ENCODE measurements at regions not wholly inside any gene's neighbourhood (a gene's known extent, or its start where the extent isn't known, plus 50 kb on each side); places are given as distances from the start of the nearest gene placed in this dataset.

DNA sequence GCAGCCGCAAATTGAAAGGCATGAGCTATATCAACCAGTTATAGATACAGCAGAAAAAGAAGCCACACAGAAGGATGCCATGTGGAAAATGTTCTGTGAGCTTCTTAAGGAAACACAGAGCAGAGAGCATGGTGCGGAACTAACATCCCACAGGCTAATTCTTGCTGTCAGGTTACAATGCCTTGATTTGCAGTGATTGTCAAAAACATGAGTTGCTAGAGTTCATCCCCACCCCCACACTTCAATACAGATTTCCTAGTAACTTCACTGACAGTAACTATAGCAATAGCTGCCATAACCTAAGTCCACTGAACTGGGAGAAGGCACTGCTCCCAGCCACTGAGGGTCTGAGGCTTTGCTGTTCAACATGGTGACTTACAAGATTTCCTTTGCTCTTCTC is 821.6 kb downstream of the SQOR start:
- H3K4me3 Mint-ChIP-seq: no peak overlapping the region
- H3K27ac Mint-ChIP-seq (ENCODE audit: low read depth): no peak overlapping the region

DNA sequence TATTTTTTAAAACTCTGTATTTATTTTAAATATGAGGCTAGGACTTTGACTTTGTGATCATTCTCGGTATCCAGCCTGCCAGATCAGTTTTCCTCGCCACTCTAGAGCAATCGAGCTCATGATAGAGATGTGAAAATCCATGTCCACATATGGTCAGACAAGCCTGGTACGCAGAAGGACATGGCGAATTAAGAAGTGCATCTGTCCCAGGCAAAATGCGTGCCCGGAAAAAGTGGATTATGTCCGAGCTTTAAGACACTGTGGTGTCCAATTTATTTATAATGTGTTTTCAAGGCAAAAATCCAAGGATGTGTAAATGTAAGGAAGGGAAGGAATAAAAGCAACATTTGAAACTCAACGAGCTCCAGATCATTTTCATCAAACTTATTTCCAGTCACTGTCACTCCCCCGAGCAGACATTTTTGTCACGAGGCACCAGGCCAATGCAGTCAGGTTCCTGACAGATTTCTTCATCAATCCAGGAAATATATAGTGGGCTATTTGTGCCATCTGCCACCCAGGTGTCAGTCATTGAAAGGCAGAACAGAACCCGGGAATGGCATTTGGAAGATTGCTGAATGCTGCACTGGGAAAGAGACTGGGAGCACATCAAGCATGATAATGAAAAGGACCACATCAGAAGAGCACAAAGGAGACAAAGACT is 825.7 kb downstream of the SQOR start:
- Mint-ChIP-seq H3K4me1 (no peaks in the 10 kb centered on the region), H3K4me3 (no peak overlapping the region), H3K9me3 (peaks cover 14% of the 10 kb centered on the region), H3K36me3 (ENCODE audit: insufficient read depth) (no peaks in the 10 kb centered on the region), H3K27ac (ENCODE audit: low read depth) (no peak overlapping the region), H3K27me3 (no peaks in the 10 kb centered on the region)
- no peak for DNase-seq (ENCODE audit: low spot score in 2 of 2)
- no peak for ATAC-seq (replicated peaks; ENCODE audit: extremely low read depth, poor library complexity, severe bottlenecking)

More for the DNA sequence above, 821.6 kb downstream of the SQOR start:
- Mint-ChIP-seq H3K36me3 (ENCODE audit: insufficient read depth) (no peaks in the 10 kb centered on the region), H3K4me1 (no peaks in the 10 kb centered on the region), H3K27me3 (no peaks in the 10 kb centered on the region), H3K9me3 (no peaks in the 10 kb centered on the region)
- no peak for ATAC-seq (replicated peaks; ENCODE audit: extremely low read depth, poor library complexity, severe bottlenecking)
- DNase-seq (ENCODE audit: low spot score in 2 of 2): no peak

DNA sequence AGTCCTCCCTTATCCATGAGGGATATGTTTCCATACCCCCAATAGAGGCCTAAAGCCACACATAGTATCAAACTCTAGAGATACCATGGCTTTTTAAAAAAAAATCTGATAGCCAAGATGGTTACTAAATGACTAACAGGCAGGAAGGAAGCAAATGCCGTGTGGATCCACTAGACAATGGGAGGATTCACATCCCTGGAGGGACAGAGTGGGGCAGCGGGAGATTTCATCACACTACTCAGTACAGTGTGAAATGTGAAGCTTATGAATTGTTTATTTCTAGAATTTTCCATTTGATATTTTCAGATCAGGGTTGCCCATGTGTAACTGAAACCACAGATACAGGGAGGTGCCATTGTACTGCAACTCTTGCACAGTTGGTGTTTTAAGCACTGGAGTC is 826.6 kb downstream of the SQOR start:
- Mint-ChIP-seq H3K4me1 (no peaks in the 10 kb centered on the region), H3K9me3 (peaks cover 14% of the 10 kb centered on the region), H3K4me3 (no peak overlapping the region), H3K27me3 (no peaks in the 10 kb centered on the region), H3K27ac (ENCODE audit: low read depth) (no peak overlapping the region), H3K36me3 (ENCODE audit: insufficient read depth) (no peaks in the 10 kb centered on the region)
- DNase-seq (ENCODE audit: low spot score in 2 of 2): no peak
- ATAC-seq (replicated peaks; ENCODE audit: extremely low read depth, poor library complexity, severe bottlenecking): no peak

DNA sequence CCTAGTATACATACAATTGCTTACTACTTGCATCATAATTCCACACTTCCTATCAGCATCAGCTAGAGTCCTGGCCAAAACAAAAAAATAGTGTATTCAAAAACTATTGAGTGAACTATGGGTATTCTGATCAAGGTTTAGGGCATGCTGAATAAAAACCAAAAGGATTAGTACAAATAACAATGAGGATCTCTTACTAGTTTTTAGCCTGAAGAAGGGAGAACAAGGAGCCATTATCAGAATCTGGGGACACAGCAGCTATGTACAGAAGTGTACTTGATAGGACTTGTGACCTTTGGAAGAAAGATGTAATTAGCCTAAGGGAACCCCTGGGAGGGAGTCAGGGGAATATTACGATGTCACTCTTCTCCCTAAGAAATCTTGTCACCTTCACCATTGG is 832.2 kb downstream of the SQOR start:
- ATAC-seq (replicated peaks; ENCODE audit: extremely low read depth, poor library complexity, severe bottlenecking) (no peak), DNase-seq (ENCODE audit: low spot score in 2 of 2) (no peak)
- peaks cover 14% of the 10 kb centered on the region for H3K9me3 Mint-ChIP-seq
- H3K4me3 Mint-ChIP-seq: no peak overlapping the region
- H3K4me1 Mint-ChIP-seq: no peaks in the 10 kb centered on the region
- no peaks in the 10 kb centered on the region for H3K36me3 Mint-ChIP-seq (ENCODE audit: insufficient read depth)
- no peaks in the 10 kb centered on the region for H3K27me3 Mint-ChIP-seq
- no peak overlapping the region for H3K27ac Mint-ChIP-seq (ENCODE audit: low read depth)

DNA sequence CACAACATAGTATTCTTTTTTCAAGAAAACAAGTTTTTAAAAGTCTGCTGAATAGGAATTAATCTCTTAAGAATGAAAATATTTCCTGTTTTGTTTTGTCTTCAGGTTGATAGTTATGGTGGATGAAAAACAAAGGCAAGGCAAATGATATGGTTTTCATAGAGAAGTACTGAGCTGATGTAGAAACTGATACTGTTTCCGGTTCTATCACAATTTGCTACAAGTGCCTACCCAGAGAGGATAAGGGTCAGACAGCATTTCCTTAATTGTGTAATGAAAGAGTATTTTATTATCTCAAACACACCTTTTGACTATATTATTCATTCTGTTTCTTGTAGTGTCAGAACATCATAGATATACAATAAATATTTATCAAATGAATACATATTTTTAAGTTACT is 836.3 kb downstream of the SQOR start:
- Mint-ChIP-seq H3K27ac (ENCODE audit: low read depth) (no peak overlapping the region), H3K4me3 (no peak overlapping the region), H3K4me1 (no peaks in the 10 kb centered on the region), H3K36me3 (ENCODE audit: insufficient read depth) (no peaks in the 10 kb centered on the region), H3K9me3 (no peaks in the 10 kb centered on the region), H3K27me3 (no peaks in the 10 kb centered on the region)
- DNase-seq (ENCODE audit: low spot score in 2 of 2): no peak
- ATAC-seq (replicated peaks; ENCODE audit: extremely low read depth, poor library complexity, severe bottlenecking): no peak

DNA sequence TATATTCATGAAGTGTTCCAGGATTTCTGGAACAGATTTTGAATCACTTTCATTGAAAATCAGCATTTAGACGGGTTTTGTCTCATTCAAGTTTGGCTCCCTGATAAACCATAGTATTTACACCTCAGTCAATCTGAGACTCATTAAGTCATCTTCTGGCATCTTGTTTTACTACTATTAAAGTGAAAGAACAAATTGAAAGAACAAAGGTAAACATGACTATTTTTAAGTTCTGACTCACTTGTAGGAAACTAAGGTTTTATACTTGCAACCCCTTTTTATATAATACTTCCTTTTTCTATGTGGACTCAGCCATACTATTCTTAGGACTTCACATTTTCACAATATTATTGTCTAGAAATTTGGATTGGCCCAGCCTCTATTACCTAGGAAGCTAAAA is 854.4 kb downstream of the SQOR start:
- ATAC-seq (replicated peaks; ENCODE audit: extremely low read depth, poor library complexity, severe bottlenecking) (no peak), DNase-seq (ENCODE audit: low spot score in 2 of 2) (no peak)
- Mint-ChIP-seq H3K9me3 (peaks cover 22% of the 10 kb centered on the region), H3K4me3 (no peak overlapping the region), H3K36me3 (ENCODE audit: insufficient read depth) (no peaks in the 10 kb centered on the region), H3K27ac (ENCODE audit: low read depth) (no peak overlapping the region), H3K4me1 (no peaks in the 10 kb centered on the region), H3K27me3 (no peaks in the 10 kb centered on the region)

DNA sequence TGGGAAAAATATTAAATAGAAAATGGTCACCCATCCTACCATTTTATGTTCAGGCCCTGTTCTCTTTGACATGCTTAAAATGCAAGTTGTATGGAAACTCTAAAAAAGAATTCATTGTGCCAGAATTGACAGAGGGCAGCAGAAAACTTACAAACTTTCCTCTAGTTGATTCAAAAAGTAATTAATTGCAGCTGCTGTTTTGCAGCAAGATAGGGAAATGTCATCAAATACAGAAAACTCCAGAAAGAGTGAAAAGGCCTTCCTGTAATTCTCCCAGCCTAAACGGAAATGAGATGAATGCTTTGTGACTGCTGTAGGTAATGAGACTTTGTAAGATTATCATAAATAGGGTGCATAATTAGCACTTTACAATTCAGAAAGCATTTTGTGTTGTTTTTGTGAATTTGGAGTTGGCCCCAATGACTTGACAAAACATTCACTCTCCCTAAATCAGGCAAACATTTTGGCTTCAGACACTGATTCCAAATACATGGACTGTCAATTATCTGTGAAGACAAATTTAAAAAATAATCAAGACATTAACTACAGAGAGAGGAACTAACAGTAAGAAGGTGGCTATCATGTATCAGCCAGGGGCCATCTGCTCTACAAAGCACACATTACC is 861.8 kb downstream of the SQOR start:
- no peaks in the 10 kb centered on the region for H3K36me3 Mint-ChIP-seq (ENCODE audit: insufficient read depth)
- H3K4me1 Mint-ChIP-seq: no peaks in the 10 kb centered on the region
- H3K9me3 Mint-ChIP-seq: peaks cover 12% of the 10 kb centered on the region

DNA sequence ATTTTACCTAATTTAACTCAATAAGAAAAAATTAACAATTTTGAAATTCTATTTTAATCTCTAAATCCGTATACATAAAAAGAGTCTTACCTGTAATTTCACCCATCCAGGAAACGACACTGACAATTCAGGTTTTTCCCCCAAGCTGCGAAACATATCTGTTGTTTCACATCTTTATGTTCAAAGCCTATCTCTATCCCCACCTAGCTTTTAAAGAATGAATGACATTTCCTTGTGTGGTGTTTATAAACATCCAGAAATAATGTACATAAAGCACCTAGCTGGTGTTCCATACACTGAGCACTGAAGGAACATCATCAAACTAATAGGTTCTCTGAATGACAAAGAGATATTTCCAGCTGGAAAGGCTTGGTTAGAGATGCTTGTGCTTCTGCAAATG is 867.8 kb downstream of the SQOR start:
- H3K27me3 Mint-ChIP-seq: no peaks in the 10 kb centered on the region
- no peaks in the 10 kb centered on the region for H3K36me3 Mint-ChIP-seq (ENCODE audit: insufficient read depth)
- no peak overlapping the region for H3K27ac Mint-ChIP-seq (ENCODE audit: low read depth)
- peaks cover 10% of the 10 kb centered on the region for H3K9me3 Mint-ChIP-seq
- DNase-seq (ENCODE audit: low spot score in 2 of 2) (no peak), ATAC-seq (replicated peaks; ENCODE audit: extremely low read depth, poor library complexity, severe bottlenecking) (no peak)
- H3K4me3 Mint-ChIP-seq: no peak overlapping the region
- H3K4me1 Mint-ChIP-seq: no peaks in the 10 kb centered on the region

More for the DNA sequence above, 861.8 kb downstream of the SQOR start:
- DNase-seq (ENCODE audit: low spot score in 2 of 2): no peak
- no peaks in the 10 kb centered on the region for H3K27me3 Mint-ChIP-seq
- H3K4me3 Mint-ChIP-seq: no peak overlapping the region
- no peak overlapping the region for H3K27ac Mint-ChIP-seq (ENCODE audit: low read depth)
- no peak for ATAC-seq (replicated peaks; ENCODE audit: extremely low read depth, poor library complexity, severe bottlenecking)

DNA sequence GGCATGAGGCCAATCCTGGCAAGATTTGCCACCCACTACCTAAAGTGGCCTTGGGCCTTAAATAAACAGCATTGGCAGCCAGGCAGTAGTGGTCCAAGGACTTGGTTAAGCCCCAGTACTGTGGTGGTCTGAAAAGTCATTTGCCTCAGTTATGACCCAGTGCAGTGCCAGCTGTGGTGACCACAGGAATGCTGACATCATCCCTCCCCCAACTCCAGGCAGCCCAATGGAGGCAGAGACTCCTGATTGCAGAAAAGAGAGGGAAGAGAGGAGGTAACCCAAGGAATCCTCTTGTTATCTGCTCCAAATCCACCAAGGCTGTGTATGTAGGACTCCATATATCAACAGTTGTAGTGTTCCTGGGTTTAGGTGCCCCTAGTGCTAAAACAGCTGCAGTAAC is 883.6 kb downstream of the SQOR start:
- Mint-ChIP-seq H3K36me3 (ENCODE audit: insufficient read depth) (no peaks in the 10 kb centered on the region), H3K27me3 (no peaks in the 10 kb centered on the region), H3K4me3 (no peak overlapping the region), H3K9me3 (peaks cover 17% of the 10 kb centered on the region), H3K27ac (ENCODE audit: low read depth) (no peak overlapping the region), H3K4me1 (no peaks in the 10 kb centered on the region)
- DNase-seq (ENCODE audit: low spot score in 2 of 2): no peak
- no peak for ATAC-seq (replicated peaks; ENCODE audit: extremely low read depth, poor library complexity, severe bottlenecking)

DNA sequence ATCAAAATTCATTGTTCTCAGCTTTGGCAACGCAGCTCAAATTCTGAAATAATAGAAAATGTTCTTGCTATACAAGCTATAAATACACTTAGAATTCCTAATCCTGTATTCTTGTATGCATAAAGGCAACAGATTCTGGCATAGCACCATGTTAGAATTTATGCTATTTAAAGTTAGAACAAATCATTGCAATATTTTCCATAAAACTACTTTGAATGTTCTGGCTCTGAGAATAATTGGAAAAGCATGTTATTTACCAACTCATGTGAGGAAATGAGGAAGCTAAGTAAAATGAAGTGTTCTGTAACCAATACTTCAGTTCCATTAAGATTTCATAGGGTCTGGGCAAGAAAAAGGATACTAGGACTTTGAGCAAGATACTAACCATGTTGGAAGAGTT is 888.9 kb downstream of the SQOR start:
- H3K4me1 Mint-ChIP-seq: no peaks in the 10 kb centered on the region
- H3K27me3 Mint-ChIP-seq: no peaks in the 10 kb centered on the region
- no peak overlapping the region for H3K27ac Mint-ChIP-seq (ENCODE audit: low read depth)
- DNase-seq (ENCODE audit: low spot score in 2 of 2) (no peak), ATAC-seq (replicated peaks; ENCODE audit: extremely low read depth, poor library complexity, severe bottlenecking) (no peak)
- no peak overlapping the region for H3K4me3 Mint-ChIP-seq
- no peaks in the 10 kb centered on the region for H3K36me3 Mint-ChIP-seq (ENCODE audit: insufficient read depth)
- peaks cover 30% of the 10 kb centered on the region for H3K9me3 Mint-ChIP-seq

DNA sequence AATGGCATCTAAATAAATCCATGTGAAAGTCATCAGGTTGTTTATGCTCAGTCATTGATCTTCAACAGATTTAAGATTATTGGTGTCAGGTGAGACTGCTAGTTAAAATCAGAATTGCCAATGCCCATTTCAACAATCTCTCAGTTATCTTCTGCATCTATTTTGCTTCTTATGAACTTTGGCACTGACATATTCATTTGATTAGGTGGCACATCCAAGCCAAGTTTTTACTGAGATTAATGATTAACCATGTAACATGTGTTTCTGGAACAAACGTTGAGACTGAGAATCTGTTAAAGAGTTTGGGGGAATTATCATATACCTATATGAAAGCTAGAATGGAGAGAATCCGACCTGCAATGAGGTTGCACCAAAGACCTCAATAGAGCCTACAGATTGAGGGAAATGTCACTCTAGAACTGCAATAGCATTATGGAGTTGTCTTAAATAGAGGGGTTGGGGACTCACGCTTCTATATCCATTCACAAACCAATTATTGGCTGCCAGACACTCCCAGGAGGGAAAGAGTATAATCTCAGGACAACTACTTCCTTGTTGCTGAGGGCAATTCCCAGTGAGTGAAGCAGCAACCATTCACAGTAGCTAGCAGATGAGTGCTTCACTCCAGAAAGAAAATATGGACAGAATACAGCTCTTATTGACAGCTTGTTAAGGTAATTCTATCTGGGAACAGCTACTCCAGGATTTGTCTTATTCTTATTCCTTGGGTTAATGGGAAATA is 891.3 kb downstream of the SQOR start:
- Mint-ChIP-seq H3K27me3 (no peaks in the 10 kb centered on the region), H3K9me3 (peaks cover 18% of the 10 kb centered on the region), H3K4me1 (no peaks in the 10 kb centered on the region), H3K4me3 (no peak overlapping the region), H3K27ac (ENCODE audit: low read depth) (no peak overlapping the region), H3K36me3 (ENCODE audit: insufficient read depth) (no peaks in the 10 kb centered on the region)
- DNase-seq (ENCODE audit: low spot score in 2 of 2): no peak
- no peak for ATAC-seq (replicated peaks; ENCODE audit: extremely low read depth, poor library complexity, severe bottlenecking)

DNA sequence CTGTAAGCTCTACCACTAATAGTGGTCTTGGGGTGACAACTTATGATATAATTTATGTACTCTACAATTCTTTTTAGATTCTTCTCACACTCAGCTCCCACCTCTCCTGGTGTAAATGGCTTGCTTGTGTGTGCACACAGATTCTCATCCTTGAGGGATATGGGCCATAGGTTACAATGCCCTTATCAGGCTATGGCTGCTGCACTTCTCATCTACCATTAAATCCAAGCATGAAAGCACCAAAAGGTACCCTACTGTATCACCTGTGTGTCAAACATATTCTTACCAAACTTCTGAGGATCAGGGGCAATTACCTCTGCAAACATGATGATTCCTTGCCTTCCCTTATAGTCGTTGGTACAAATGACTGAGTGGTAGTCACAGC is 891.9 kb downstream of the SQOR start:
- H3K27me3 Mint-ChIP-seq: no peaks in the 10 kb centered on the region
- DNase-seq (ENCODE audit: low spot score in 2 of 2) (no peak), ATAC-seq (replicated peaks; ENCODE audit: extremely low read depth, poor library complexity, severe bottlenecking) (no peak)
- H3K4me3 Mint-ChIP-seq: no peak overlapping the region
- no peaks in the 10 kb centered on the region for H3K4me1 Mint-ChIP-seq
- no peak overlapping the region for H3K27ac Mint-ChIP-seq (ENCODE audit: low read depth)
- peaks cover 18% of the 10 kb centered on the region for H3K9me3 Mint-ChIP-seq
- no peaks in the 10 kb centered on the region for H3K36me3 Mint-ChIP-seq (ENCODE audit: insufficient read depth)

DNA sequence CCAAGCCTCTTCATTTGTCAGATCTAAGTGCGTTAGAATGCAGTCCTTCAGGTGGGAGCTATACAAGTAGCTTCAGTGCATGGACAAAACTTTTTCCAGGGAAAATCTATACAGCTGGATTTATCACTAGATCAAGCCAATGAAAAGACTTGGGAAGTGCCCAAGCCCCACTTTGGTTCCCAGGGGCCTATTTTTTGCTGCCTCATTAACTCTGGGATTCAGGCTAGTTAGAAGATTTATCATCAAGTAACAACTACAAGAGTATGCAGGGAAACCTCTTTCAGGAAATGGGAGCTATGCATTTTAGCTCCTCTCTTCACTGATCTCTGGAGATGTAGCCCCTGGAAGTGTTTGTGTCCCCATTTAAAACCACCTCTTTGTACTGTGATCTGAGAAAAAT is 908.8 kb downstream of the SQOR start:
- peaks cover 30% of the 10 kb centered on the region for H3K9me3 Mint-ChIP-seq
- H3K4me1 Mint-ChIP-seq: no peaks in the 10 kb centered on the region

More for the DNA sequence above, 908.8 kb downstream of the SQOR start:
- Mint-ChIP-seq H3K4me3 (no peak overlapping the region), H3K27me3 (no peaks in the 10 kb centered on the region), H3K27ac (ENCODE audit: low read depth) (no peak overlapping the region), H3K36me3 (ENCODE audit: insufficient read depth) (no peaks in the 10 kb centered on the region)
- DNase-seq (ENCODE audit: low spot score in 2 of 2) (no peak), ATAC-seq (replicated peaks; ENCODE audit: extremely low read depth, poor library complexity, severe bottlenecking) (no peak)

Data from central memory CD8-positive, alpha-beta T cell (primary cell).